Heart left ventricle (tissue), 16 donors: ENCODE measurements at regions not wholly inside any gene's neighbourhood (a gene's known extent, or its start where the extent isn't known, plus 50 kb on each side); places are given as distances from the start of the nearest gene placed in this dataset.
A peak's percentile ranks its signal among the peaks of the same experiment; 100 is the strongest.

ENCODE experiments used
- ATAC-seq, 4 donors: fragments of 200-7000 bp; cut with Tn5 transposase; one replicate each; pipeline ENCODE4 v1.9.1; 2020 to 2022; ENCODE audit warnings: moderate library complexity in 4 of 4, mild to moderate bottlenecking in 3 of 4, moderate number of reproducible peaks in 1 of 4
- DNase-seq, 5 donors: peaks; one replicate each; pipeline ENCODE4 v3.0.0-alpha.2; 2020
- H3K27ac ChIP-seq, 12 donors: fragments of 200-600 bp; sonication (generic) in 4 of 12; one replicate each; pipeline versions ENCODE4 v1.5.0 to v1.8.0; 2016 to 2022; ENCODE audit warnings: mild to moderate bottlenecking in 2 of 12
- H3K27me3 ChIP-seq, 9 donors: fragments of 200-600 bp; sonication (generic) in 2 of 9; one replicate each; pipeline versions ENCODE4 v1.5.1 to v1.8.0; 2016 to 2022; ENCODE audit warnings: mild to moderate bottlenecking in 3 of 9
- H3K36me3 ChIP-seq, 9 donors: fragments of 200-600 bp; sonication (generic) in 2 of 9; one replicate each; pipeline versions ENCODE4 v1.5.0 to v1.8.0; 2018 to 2022; ENCODE audit warnings: mild to moderate bottlenecking in 2 of 9
- H3K4me1 ChIP-seq, 12 donors: fragments of 200-600 bp; sonication (generic) in 4 of 12; one replicate each; pipeline versions ENCODE4 v1.5.0 to v1.8.0; 2016 to 2022; ENCODE audit warnings: mild to moderate bottlenecking in 3 of 12
- H3K4me3 ChIP-seq, 12 donors: fragments of 200-600 bp; sonication (generic) in 4 of 12; one replicate each; pipeline versions ENCODE4 v1.5.0 to v1.8.0; 2017 to 2022; ENCODE audit warnings: mild to moderate bottlenecking in 9 of 12, moderate library complexity in 4 of 12
- H3K9me3 ChIP-seq, 12 donors: fragments of 200-600 bp; sonication (generic) in 4 of 12; one replicate each; pipeline versions ENCODE4 v1.5.0 to v1.8.0; 2016 to 2022; ENCODE audit warnings: mild to moderate bottlenecking in 1 of 12
- POLR2A ChIP-seq, 2 donors: fragments of 450-650 bp; IDR thresholded peaks; one replicate each; pipeline ENCODE4 v1.6.1; 2017; ENCODE audit warnings: antibody characterized with exemption in 2 of 2, mild to moderate bottlenecking in 2 of 2, moderate library complexity in 2 of 2
- WGBS, 4 donors: extraction: QIAGEN DNeasy Blood & Tissue Kit in 2 of 4; methylation state at CpG; one replicate each; pipeline versions ENCODE4 v1.1.5 to v1.1.7; 2013 to 2018; 5-methylcytosine and 5-hydroxymethylcytosine counted together
- intact Hi-C, 10 donors: fragments of 100-400 bp; cut with DNase I; formaldehyde crosslinking; loops; one replicate each; pipeline versions ENCODE4 v1.11.1 to v1.14.2; 2022
- TF ChIP-seq, protein P1 (sequence below), 12 donors: fragments of 200-600 bp; sonication (generic) in 4 of 12; IDR thresholded peaks; one replicate each; pipeline versions ENCODE4 v1.5.0 to v1.8.0; 2018 to 2022; ENCODE audit warnings: antibody characterized with exemption in 12 of 12, mild to moderate bottlenecking in 5 of 12
- donor health status: ischemic (EF 13 %, LVEDD 7.1; RV severe dilation, severe dysfunction).
- donor health status: healthy with polysubstance abuse.
- donor health status: DM: no; HTN: yes; CAD: no.
- donor health status: DM: no; HTN: no; CAD: no.
- donor health status: ischemic (EF 25% LVEDD 6.9; RV normal size, moderate dysfunction).
- donor health status: ischemic (EF 25% LVEDD 5.7; RV mildly dilated, moderate dysfunction).
- donor health status: healthy.
- donor health status: DM: yes; HTN: yes; CAD: no.
- donor health status: ischemic (EF 35%, LVEDD 5.7; RV mildly dilated, moderate dysfunction).
- donor health status: nonischemic (EF 11% LVEDD 7.7; RV severe dilation, severe dysfunction).
- donor health status: DM: yes; HTN: yes; CAD: no.
- donor health status: PGD.
- donor health status: ischemic (EF 29% LVEDD 5.4; RV normal size, mild dysfunction).
- donor health status: nonischemic (EF 23%, LVEDD 6.1; RV moderate dilation, normal function).

- intact Hi-C loops: no loop called here
- Histone ChIP-seq H3K27ac (no peak overlapping the region), H3K36me3 (no peaks in the 10 kb centered on the region), H3K4me3 (no peak overlapping the region), H3K27me3 (no peaks in the 10 kb centered on the region), H3K9me3 (no peaks in the 10 kb centered on the region), H3K4me1 (peaks cover 0 to 14% (median 5%) of the 10 kb centered on the region in 12 donors)
- 94 to 96% (median 94%) methylated on average over 17 of the region's 17 CpGs for WGBS, 4 donors
- ATAC-seq (no peak), DNase-seq (no peak)
- TF ChIP-seq, protein P1, sequence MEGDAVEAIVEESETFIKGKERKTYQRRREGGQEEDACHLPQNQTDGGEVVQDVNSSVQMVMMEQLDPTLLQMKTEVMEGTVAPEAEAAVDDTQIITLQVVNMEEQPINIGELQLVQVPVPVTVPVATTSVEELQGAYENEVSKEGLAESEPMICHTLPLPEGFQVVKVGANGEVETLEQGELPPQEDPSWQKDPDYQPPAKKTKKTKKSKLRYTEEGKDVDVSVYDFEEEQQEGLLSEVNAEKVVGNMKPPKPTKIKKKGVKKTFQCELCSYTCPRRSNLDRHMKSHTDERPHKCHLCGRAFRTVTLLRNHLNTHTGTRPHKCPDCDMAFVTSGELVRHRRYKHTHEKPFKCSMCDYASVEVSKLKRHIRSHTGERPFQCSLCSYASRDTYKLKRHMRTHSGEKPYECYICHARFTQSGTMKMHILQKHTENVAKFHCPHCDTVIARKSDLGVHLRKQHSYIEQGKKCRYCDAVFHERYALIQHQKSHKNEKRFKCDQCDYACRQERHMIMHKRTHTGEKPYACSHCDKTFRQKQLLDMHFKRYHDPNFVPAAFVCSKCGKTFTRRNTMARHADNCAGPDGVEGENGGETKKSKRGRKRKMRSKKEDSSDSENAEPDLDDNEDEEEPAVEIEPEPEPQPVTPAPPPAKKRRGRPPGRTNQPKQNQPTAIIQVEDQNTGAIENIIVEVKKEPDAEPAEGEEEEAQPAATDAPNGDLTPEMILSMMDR (IDR thresholded peaks at IDR 0.05): no peak
- no peak for TF ChIP-seq POLR2A (IDR thresholded peaks at IDR 0.05)
These were observed 53.0 kb upstream of the ADTRP start for GRCh38 chr6:11831653-11832052.

DNA sequence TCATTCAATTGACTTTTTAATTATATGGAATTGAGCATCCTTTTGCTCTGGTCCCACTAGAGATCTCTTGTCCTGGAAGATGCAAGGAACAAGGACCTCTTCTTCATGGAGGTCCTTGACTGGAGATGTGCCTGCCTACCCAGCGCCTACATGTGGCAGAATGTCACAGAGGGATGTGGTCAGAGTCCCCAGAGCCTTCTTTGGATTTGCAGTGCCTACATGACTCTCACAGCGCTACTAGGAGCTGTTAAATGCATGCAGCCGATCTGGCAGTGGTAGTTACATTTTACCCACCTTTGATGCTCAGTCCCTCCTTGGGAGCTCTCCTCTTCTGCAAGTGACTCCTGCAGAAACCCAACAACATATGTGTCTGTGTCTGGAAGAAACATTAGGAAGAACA is 51.9 kb upstream of the ADTRP start:
- Histone ChIP-seq H3K4me3 (no peak overlapping the region), H3K9me3 (no peaks in the 10 kb centered on the region), H3K4me1 (peaks cover 0 to 14% (median 5%) of the 10 kb centered on the region in 12 donors), H3K27me3 (no peaks in the 10 kb centered on the region), H3K36me3 (no peaks in the 10 kb centered on the region), H3K27ac (no peak overlapping the region)
- no peak for ATAC-seq
- TF ChIP-seq, protein P1 (IDR thresholded peaks at IDR 0.05): no peak
- TF ChIP-seq POLR2A (IDR thresholded peaks at IDR 0.05): no peak
- intact Hi-C loops: no loop called here
- DNase-seq: no peak
- 81 to 94% (median 93%) methylated on average over 3 of the region's 3 CpGs for WGBS, 4 donors

DNA sequence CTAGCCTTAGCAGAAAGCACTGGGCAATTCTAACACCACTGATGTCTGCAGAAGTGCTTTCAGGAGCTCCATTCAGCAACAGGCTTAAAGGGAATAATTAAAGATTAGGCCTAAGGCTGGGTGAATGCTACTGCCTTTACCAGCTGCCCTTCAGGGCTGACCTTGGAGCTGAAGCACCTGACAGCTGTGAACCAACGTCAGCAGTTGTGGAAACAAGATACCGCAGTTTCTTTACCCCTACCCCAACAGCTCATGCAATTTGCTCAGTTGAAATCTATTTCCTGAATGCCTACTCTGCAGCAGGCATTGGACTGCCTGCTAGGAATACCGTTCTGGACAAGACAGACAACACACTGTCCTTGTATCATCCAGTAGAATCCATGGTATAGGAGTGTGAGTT is 51.5 kb upstream of the ADTRP start:
- Histone ChIP-seq H3K4me3 (no peak overlapping the region), H3K27me3 (no peaks in the 10 kb centered on the region), H3K27ac (no peak overlapping the region), H3K9me3 (no peaks in the 10 kb centered on the region), H3K4me1 (peaks cover 0 to 14% (median 3%) of the 10 kb centered on the region in 12 donors), H3K36me3 (no peaks in the 10 kb centered on the region)
- peak in 2 of 4 donors; percentile 34 to 54 for ATAC-seq
- TF ChIP-seq, protein P1 (IDR thresholded peaks at IDR 0.05): no peak
- no peak for TF ChIP-seq POLR2A (IDR thresholded peaks at IDR 0.05)
- no peak for DNase-seq
- 34 to 56% (median 44%) methylated on average over 3 of the region's 3 CpGs for WGBS, 4 donors
- intact Hi-C loops: no loop called here

DNA sequence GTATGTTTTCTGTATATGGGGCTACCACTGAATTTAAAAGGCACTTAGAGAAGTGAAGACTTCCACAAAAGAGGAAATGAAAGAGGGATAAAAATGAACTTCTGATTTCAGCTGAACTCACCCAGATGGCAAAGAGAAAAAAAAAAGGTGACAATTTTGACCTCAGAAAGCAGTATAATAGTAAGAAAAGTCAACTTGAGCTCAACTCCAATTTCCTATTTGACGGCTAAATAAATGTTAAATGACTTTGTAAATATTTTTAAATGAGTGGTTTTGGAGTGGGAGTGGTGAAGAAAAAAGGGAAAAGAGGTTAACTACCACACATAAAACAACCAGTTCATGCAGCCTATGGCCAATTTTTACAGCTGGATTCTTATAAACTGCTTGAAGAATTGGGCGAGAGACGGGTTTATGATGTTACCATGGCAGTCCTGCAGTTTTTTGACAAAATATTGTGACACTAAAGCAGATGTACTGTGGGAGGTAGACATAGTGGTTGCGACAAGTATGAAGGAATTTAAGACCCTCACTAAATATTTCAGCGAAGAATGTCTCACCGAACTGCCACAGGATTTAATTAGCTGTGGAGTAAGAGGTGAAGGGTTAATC is 49.8 kb upstream of the ADTRP start:
- TF ChIP-seq, protein P1 (IDR thresholded peaks at IDR 0.05): no peak
- no peak for TF ChIP-seq POLR2A (IDR thresholded peaks at IDR 0.05)

More for the DNA sequence above, 49.8 kb upstream of the ADTRP start:
- peaks cover 0 to 5% (median 0%) of the 10 kb centered on the region in 12 donors for H3K4me1 ChIP-seq
- DNase-seq (no peak), ATAC-seq (no peak)
- H3K27me3 ChIP-seq: no peaks in the 10 kb centered on the region
- H3K9me3 ChIP-seq: no peaks in the 10 kb centered on the region
- 76 to 85% (median 83%) methylated on average over 6 of the region's 6 CpGs for WGBS, 4 donors
- intact Hi-C loops: loop anchor here in 4 of 10 donors (10.0 kb wide), 3 partner anchors 124 to 406 kb away; no protein-coding TSS in a partner anchor
- no peaks in the 10 kb centered on the region for H3K36me3 ChIP-seq
- H3K4me3 ChIP-seq: no peak overlapping the region
- H3K27ac ChIP-seq: no peak overlapping the region
